ENCODE measurements at regions not wholly inside any gene's neighbourhood (a gene's known extent, or its start where the extent isn't known, plus 50 kb on each side); places are given as distances from the start of the nearest gene placed in this dataset.
"Not testable (repeated sequence)": the region's sequence is repeated elsewhere in the genome, so short reads cannot be mapped to it uniquely, and the experiment has no call there.

DNA sequence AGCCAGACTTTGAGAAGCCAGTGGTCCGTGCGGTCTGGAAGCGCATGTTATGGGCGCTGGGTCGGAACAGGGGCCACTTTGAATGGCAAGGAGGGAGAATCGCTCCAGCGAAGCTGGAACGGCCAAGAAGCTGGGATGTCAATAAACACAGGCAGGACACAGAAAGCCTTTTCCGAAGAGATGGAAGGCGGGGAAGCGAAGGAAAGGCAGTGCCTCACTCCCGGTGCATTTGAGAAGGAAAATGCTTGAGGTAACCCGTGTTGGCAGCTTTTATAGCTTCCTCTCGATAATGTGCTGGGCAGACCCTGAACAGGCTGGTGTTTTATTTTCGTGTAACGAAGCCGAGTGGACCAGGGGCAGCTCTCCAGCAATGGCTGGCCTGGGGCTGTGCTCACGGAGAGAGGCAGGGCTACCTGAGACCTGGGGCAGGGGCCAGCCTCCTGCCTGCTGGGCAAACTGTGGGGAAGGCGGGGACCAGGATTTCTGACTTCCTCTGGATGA, 84.2 kb upstream of the SPRY4 start:
- no peak for DNase-seq (ENCODE audit: low read depth in 2 of 3, low spot score in 1 of 3)

DNA sequence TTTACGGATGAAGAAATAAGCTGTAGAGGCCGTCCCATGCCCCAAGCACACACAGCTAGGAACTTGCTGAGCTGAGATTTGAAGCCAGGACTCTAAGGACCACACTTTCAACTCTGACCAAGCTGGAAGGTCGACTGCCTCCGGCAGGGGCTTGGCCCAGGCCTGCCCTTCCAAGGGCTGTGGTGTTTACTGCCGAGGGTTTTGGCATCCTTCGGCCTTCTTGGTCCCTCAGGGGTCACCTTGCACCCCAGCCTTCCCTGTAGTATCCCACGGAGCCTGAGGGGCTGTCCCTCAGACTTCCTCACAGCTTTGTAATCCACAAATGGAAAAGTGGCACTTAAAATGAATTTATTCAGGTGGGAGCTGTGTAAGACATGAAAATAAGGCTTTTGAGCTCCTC, 83.7 kb upstream of the SPRY4 start:
- DNase-seq (ENCODE audit: low read depth in 2 of 3, low spot score in 1 of 3) = no peak

DNA sequence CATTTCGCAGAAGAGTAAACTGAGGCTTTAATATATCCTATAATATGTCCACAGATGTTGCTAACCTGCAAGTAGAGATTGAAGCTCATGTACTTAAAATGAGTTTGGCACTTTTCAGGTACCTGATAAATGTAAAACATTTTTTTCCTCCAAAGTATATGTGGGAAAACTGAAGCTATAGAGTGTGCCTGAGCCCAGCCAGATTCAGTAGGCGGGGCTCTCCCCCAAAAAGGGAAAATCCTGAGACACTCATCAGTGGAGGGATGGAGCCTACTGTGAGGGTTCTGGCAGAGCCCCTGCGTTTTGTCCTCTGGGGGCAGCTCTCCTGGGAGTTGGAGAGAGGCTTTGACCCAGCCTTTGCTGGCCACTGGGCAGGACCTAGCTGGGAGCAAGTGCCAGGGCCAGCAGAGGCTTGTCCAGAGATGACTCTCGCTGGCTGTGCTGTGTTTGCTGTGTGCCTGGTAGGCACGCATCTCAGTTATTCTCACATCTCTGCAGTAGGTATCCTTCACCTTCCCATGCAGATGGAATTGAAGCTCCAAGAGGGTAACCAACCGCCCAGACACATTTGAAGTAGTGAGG, 81.1 kb upstream of the SPRY4 start:
- DNase-seq (ENCODE audit: low read depth in 2 of 3, low spot score in 1 of 3) = no peak

DNA sequence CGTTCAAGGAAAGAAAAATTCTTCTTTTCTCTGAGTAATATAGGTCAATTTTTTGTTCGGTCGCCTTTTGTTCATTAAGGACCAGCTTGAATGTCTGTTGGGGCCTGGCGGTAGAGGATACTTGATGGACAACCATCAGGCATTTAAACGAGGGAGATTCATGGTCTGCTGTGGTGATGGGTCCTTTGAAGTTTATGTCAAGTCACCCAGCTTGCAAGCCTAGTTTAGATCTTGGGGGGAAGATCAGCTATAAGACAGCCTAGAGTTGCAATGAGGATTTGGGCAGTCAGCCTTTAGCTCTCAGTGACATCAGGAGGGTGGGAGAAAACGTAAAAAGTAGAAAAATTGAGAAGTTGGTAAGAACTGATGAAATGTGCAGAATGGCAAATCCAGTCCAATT, 80.2 kb upstream of the SPRY4 start:
- no peak for DNase-seq (ENCODE audit: low read depth in 2 of 3, low spot score in 1 of 3)

DNA sequence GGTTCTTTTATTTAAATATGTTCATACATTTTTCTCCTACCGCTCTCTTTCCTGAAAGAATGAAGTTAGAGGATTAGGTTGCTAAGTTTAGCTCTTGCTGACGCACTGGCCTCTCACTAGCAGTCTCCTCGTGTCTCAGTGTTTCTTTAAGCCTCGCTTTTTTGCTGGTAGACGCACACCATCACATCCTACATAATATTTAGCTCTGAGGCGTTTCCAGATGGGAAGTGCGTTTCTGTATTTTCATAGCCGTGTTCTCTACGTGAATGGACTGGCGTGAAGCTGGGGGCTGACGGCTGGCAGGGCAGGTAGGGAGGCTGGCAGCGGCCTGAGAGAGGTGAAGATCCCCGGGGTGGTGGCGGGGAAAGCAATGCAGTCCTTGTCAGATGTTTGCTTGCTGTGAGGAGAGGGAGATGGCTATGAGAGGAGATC, 79.2 kb upstream of the SPRY4 start:
- DNase-seq (ENCODE audit: low read depth in 2 of 3, low spot score in 1 of 3) = no peak

DNA sequence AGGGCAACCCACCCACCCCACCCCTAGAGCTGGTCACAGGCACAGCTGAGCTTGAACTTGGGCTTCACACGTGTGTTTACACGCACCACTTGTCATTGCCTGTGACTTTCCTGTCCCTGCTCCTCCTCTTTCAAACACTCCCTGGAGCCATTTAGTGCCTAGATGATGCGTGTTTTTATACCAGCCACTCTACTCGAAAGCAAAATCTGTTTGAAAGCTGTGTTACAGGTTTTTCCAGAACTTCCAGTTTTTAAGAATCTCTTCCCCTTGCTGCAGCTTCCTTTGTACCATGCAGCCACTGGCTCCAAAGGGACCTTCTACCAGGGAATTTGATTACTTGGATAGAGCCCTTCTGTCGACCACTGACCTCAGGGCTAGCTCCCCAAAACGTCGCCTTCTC, 78.8 kb upstream of the SPRY4 start:
- DNase-seq (ENCODE audit: low read depth in 2 of 3, low spot score in 1 of 3) = no peak

DNA sequence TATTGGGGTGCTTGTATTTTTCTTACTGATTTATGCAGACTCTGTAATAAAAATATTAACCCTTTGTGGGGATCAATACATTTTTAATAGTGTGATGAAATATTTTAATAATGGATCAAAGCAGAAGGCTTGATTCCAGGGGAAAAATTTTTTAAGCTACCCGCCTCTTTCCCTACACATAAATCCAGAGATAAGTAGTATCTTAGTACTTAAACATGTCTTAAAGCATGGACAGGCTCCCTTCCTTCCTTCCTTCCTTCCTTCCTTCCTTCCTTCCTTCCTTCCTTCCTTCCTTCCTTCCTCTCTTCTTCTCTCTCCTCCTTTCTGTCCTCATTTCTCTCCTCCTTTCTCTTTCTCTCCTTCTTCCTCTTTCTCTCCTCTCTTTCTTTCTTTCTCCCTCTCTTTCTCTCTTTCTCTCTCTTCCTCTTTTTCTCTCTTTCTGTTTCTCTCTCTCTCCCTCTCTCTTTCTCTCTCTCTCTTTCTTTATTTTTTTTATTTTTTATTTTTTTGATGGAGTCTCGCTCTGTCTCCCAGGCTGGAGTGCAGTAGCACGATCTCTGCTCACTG, 78.0 kb upstream of the SPRY4 start:
- DNase-seq (ENCODE audit: low read depth in 2 of 3, low spot score in 1 of 3) = no peak

DNA sequence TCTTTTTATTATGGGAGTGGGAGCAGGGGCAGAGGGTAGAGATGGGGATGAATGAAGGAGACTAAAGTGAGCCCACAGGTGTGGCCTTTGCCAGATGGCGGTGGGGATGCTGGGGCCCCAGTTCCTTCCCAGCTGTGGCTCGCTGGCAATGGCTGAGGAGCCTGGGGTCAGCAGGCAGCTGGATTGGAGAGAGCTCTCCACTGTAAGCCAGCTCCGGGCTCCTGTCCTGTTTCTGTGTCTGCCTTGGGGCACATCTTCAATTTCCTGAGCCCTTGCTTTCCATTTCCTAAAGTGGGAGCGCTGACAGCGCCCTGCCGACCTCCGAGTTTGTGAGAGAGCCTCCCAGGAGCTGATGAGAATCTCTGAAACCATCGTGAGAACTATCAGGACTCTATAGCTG, 75.6 kb upstream of the SPRY4 start:
- no peak for DNase-seq (ENCODE audit: low read depth in 2 of 3, low spot score in 1 of 3)

DNA sequence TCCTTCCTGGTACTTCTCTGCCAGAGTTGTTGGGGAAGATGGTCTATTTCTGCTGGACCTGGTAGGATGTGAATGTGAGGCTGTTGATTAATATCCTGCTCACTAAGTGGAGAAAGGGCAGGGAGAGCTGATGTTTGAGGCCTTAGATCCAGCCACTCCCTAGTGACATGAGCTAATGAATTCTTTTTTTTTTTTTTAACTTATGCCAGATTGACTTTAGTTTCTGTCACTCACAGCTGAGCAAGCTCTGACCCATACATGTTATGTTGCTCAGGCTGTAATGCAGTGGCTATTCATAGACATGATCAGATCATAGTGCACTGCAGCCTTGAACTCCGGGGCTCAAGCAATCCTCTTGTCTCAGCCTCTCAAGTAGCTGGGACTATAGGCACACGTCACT, 75.1 kb upstream of the SPRY4 start:
- no peak for DNase-seq (ENCODE audit: low read depth in 2 of 3, low spot score in 1 of 3)

DNA sequence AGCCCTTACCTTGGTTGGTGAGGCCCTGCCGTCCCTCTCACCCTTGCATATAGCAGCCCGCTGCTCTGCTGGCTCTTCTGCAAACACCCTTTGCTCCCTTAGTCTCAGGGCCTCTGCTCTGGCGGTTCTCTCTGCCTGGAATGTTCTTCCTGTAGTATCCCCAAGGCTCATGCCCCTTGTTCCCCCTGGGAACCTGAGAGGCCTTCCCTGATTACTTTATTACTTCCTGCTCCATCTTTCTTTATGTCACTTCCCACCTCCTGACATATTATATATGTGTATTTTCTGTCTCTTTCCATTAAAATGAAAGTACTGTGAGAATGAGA, 73.9 kb upstream of the SPRY4 start:
- DNase-seq (ENCODE audit: low read depth in 2 of 3, low spot score in 1 of 3) = no peak

DNA sequence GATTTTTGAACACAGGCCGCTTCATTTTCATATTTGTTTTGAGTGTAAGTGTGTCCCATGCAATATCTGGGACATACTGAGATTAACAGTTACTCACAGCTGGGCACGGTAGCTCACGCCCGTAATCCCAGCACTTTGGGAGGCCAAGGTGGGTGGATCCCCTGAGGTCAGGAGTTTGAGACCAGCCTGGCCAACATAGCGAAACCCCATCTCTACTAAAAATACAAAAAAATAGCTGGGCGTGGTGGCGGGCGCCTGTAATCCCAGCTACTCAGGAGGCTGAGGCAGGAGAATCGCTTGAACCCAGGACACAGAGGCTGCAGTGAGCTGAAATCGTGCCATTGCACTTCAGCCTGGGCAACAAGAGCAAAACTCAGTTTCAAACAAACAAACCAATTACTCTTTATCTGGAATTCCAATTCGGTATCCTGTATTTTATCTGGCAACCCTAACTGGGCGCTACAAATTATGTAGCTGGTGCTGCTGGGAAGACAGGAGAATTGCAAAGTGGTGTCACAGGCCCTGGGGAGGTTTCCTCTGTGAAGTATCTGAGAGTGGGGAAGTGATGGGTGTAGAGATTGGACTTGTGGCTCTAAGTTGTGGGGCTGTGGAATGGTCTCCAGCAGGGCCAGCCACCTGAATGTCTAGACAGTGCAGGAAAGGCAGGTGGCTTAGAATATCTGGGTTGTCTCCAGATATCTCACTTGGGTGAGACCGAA, 73.3 kb upstream of the SPRY4 start:
- not testable (repeated sequence) for DNase-seq (ENCODE audit: low read depth in 2 of 3, low spot score in 1 of 3)

DNA sequence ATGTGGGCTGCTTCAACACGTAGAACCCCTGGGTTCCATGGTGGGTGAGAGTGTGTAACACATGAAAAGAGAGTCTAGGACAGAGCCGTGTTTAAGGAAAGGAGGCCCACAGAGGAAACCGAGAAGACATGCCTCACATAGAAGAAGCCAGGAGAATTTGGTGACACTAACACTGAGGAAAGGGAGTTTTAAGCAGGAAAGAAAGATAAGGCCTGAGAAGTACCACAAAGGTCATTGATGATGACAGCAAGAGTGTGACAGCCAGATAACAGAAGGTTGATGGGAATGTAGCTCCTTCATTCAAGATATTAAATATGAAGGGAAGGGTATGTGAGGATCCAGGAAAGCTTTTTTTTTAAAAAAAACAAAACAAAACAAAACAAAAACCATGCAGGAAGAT, 72.4 kb upstream of the SPRY4 start:
- DNase-seq (ENCODE audit: low read depth in 2 of 3, low spot score in 1 of 3) = no peak

DNA sequence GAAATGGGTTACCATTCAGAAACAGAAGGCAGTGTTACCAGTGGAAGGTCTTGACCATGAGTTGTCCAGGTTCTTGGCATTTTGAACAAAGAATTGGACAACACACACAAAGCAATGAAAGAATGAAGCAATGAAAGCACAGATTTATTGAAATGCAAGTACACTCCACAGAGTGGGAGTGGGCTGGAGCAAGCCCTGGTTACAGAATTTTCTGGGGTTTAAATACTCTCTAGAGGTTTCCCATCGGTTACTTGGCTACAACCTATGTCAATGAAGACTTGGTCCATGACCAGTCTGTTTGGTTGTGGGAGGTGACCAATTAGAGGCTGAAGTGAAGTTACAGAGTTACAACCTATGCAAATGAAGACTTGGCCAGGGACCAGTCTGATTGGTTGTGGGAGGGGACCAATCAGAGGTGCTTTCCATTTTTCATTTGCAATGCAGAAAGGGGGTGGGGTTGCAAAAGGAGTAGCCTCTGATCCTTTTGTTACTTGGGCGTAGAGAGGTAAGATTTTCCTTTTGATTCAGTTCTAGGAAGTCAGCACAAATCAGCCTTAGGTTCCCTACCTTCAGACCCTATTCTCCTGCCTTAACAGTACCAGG, 71.7 kb upstream of the SPRY4 start:
- no peak for DNase-seq (ENCODE audit: low read depth in 2 of 3, low spot score in 1 of 3)

DNA sequence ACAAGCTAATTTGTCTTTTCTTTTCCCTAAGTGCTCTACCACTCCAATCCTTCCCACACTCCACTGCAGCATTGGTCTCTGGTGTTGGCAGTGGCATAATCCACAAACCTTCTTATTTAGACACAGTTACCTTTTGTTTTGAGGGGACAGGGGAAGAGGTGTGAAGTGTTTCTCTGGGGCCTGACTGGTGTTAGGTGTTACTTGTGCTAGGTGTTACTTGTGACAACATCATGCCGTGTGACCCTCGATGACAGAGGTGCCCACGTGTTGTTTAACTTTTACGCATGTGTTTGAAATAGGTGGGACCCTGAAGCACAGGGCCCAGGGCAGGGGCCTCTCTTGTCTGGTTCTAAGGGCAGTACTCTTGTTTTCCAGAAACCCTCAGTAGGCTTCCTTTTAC, 70.5 kb upstream of the SPRY4 start:
- DNase-seq (ENCODE audit: low read depth in 2 of 3, low spot score in 1 of 3) = no peak

DNA sequence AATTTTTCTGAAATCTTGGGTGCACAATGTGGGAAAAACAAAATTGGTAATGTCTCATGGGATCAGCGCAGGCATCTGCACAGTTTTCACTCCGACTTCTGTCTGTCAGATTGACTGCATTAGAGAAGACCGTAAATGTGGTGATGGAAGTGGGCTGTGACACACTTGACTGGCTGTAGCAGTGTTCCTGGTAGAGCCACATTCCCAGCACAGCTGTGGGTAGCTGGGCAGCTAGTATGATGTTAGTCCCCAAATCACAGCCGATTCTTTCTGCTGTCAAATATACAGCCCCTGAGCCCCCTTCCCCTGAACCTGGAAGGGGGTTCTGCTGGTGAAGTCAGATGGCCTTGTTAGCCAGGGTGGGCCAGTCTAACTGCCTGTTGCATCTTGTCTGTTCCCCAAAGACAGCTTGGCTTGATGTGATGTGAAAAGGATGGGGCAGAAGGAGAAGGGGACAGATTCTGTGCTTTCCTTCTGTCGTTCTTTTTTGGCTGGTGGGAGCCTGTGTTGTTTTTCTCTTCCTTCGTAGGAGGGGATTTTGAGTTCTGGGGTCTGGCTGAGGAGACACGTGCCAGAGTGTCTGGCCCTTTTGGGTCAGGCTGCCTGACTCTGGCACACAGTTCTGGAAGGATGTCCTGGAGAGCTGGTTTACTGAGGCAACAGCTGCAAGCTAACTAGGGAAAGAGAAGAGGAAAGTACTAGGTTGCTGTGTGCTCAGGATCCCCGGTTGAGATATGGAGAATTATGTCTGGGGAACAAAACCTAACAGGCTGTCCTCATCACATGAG, 66.4 kb upstream of the SPRY4 start:
- no peak for DNase-seq (ENCODE audit: low read depth in 2 of 3, low spot score in 1 of 3)

DNA sequence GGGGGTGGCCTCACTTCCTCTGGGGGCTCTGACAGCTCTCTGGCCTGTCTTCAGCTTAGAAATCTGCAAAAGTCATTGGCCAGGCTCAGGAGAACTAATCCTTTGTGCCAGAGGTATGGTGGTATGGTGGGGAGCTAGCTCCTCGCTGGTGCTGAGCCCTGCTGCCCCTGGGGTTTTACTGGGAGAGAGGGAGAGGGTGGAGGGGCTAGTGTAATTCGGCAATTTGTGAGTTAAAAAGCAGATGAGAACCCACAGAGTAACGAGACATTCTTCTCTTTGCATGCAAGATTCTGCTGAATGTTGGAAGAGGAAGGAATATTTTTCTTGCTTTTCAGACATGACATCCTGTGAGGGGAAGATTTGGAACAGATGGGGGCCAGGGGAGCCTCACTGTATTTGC, 65.5 kb upstream of the SPRY4 start:
- DNase-seq (ENCODE audit: low read depth in 2 of 3, low spot score in 1 of 3) = no peak

DNA sequence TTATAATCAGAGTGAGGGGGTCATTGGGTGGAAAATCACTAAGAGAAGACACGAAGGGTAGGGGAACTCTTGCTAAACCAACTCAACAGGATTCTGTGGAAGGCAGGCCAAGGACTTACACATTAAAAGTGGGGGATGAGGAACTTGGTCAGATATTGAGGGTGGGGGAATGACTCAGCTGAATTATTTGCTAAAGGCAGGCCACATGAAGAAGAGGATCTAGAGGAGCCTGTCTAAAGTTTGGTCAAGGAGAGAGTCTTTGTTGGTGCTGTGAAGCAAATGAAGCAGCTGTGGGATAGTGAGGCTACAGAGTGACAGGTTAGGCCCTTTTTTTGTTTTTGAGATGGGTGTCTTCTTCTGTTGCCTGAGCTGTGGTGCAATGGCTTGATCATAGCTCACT, 63.9 kb upstream of the SPRY4 start:
- no peak for DNase-seq (ENCODE audit: low read depth in 2 of 3, low spot score in 1 of 3)

DNA sequence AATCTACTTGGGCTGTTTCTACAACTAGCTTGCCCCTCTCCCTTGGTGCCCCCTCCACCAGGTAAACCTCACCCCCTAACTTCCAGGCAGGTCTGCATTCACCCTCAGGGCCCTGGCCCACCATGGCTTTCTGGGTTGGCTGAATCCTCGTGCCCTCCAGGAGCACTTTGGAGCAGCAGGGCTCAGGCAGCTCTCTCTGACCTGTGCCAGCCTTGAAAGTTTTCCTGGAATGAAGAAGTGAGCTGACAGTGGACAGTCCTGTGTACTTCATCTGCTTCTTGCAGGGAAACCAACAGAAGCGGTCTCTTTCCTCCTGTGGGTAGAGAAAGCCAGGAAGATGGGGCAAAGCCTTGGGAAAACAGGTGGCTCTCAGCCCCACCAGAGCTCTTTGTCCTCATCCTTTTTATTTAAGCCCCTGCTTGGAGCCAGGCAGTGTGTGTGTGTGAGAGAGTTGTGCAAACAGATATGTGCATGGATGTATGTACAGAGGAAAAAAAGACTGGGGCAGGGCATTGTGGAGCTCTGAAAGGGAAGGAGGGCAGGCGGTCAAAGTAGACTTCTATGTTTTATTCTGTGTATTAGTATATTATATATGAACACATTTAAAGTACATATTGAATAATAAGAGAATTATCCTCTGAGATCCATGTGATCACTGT, 62.3 kb upstream of the SPRY4 start:
- DNase-seq (ENCODE audit: low read depth in 2 of 3, low spot score in 1 of 3) = no peak

DNA sequence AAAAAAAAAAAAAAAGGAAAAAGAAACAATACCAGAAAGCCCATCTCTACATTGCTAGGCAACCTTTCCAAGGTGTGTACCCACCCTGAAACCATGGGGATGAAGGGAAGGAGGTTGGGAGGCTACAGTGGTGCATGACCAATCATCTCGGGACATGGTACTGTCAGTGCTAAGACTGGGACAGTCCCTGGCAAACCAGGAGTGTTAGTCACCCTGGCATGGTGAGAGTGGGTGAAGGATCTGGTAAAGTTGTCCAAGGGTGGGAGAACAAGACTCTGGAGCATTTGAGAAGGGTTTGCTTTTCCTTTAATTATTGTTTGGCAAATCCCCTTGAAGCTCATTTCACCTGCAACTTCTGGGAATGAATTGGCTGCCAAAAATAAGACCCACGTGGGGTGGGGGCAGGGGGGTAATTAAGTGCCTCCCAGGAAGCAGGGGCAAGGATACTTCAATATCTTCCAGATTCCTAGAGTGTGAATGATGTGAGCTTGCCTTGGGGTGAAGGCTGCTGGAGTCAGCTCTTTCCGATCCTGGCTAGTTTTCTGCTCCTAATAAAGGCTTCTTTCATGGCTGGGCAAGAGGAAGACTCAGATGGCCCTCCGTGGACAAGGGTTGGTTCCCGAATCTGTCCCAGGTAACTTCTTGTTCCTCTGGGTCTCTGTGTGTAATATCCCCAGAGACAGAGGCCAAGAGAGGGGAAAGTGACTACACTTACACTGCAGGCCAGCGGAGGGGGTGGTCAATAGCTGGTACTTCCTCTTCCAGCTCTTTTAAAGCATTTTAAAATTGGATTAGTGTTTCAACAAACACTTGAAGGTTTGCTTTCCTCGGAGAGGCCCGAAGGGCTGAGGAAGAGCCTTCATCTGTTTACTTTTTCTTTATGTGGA, 61.6 kb upstream of the SPRY4 start:
- DNase-seq (ENCODE audit: low read depth in 2 of 3, low spot score in 1 of 3) = no peak

DNA sequence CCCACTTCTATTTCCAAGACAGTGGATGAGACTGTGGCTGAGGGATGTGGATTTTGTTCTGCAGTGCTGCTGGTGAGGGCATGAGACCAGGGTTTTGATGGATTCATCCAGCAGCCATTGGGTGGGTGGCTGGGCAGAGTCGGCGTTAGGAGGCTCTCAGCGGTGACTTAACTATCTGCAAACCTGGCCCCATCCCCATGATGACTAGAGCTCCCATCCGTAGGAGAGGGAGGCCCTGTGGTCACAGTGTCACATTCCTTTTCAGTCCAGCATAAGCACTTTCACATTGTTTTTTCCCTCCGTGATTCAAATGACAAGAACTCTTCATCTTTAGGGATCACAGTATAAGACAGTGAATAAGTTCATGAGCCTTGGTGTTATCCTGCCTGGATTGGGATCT, 60.4 kb upstream of the SPRY4 start:
- DNase-seq (ENCODE audit: low read depth in 2 of 3, low spot score in 1 of 3) = no peak
